A549 (cell line): ENCODE measurements at regions not wholly inside any gene's neighbourhood (a gene's known extent, or its start where the extent isn't known, plus 50 kb on each side); places are given as distances from the start of the nearest gene placed in this dataset.
"Not testable (repeated sequence)": the region's sequence is repeated elsewhere in the genome, so short reads cannot be mapped to it uniquely, and the experiment has no call there.

Source experiments
- FOSL2 ChIP-seq, 2 experiments: fragments of 450-650 bp in 1 of 2; fragments of >200 bp in 1 of 2; sonication (Bioruptor Twin) in 1 of 2; formaldehyde crosslinking; IDR thresholded peaks; 2 replicates each; pipeline versions ENCODE4 v1.5.0 to v1.6.1; 2016 to 2020; ENCODE audit warnings: mild to moderate bottlenecking in 1 of 2, moderate library complexity in 1 of 2
- JUN ChIP-seq, 2 experiments: fragments of >200 bp; sonication (Bioruptor Twin); formaldehyde crosslinking; IDR thresholded peaks; 2 replicates in 1 of 2; 3 replicates in 1 of 2; pipeline ENCODE4 v1.6.1; 2016 to 2017
- POLR2A ChIP-seq: IDR thresholded peaks from 2 replicates; pipeline ENCODE4 v1.6.1; 2012; ENCODE audit warnings: mild to moderate bottlenecking, low read length
- RAD21 ChIP-seq, 2 experiments: fragments of >200 bp in 1 of 2; sonication (Bioruptor Twin) in 1 of 2; formaldehyde crosslinking in 1 of 2; IDR thresholded peaks in 1 of 2; conservative IDR thresholded peaks in 1 of 2; 2 replicates in 1 of 2; 3 replicates in 1 of 2; pipeline ENCODE4 v1.6.1; 2012 to 2018; ENCODE audit warnings: inconsistent platforms in 1 of 2
- REST ChIP-seq: fragments of 200-600 bp; sonication (generic); IDR thresholded peaks from 2 replicates; pipeline ENCODE4 v1.6.1; 2016; ENCODE audit warnings: antibody characterized with exemption, mild to moderate bottlenecking, moderate library complexity

GRCh38 chr5:124017321-124017720 lies 505.3 kb downstream of the CSNK1G3 start:
- not testable (repeated sequence) for TF ChIP-seq RAD21 (conservative IDR thresholded peaks at IDR 0.05 in 1 of 2, IDR thresholded peaks at IDR 0.05 in 1 of 2); POLR2A; JUN (IDR thresholded peaks at IDR 0.05); FOSL2 (IDR thresholded peaks at IDR 0.05); FOSL2 (CRISPR knock-in tag; IDR thresholded peaks at IDR 0.05); REST
